ENCODE measurements at regions not wholly inside any gene's neighbourhood (a gene's known extent, or its start where the extent isn't known, plus 50 kb on each side); places are given as distances from the start of the nearest gene placed in this dataset.

DNA sequence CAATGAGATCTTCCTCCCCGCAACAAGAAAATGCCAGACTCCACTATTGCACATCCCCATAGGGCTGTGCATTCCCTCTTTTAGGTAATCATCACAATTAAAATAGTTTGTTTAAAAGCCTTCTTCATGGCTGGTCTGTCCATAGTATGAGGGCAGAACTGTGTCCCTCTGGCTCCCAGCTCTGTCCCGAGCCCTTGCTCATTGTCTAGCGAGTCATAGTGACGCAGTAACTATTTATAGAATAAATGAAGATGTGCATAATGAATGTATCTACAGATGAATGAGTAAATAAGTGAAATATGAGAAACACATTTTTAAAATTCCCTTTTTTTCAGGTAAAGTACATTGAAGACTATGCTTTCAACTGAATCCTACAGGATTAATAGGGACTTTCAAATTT lies 128.4 kb upstream of the TMC3 start:
- no peak overlapping the region for H3K4me3 Mint-ChIP-seq
- H3K9me3 Mint-ChIP-seq: peaks cover 5% of the 10 kb centered on the region
- TF ChIP-seq, protein P1, sequence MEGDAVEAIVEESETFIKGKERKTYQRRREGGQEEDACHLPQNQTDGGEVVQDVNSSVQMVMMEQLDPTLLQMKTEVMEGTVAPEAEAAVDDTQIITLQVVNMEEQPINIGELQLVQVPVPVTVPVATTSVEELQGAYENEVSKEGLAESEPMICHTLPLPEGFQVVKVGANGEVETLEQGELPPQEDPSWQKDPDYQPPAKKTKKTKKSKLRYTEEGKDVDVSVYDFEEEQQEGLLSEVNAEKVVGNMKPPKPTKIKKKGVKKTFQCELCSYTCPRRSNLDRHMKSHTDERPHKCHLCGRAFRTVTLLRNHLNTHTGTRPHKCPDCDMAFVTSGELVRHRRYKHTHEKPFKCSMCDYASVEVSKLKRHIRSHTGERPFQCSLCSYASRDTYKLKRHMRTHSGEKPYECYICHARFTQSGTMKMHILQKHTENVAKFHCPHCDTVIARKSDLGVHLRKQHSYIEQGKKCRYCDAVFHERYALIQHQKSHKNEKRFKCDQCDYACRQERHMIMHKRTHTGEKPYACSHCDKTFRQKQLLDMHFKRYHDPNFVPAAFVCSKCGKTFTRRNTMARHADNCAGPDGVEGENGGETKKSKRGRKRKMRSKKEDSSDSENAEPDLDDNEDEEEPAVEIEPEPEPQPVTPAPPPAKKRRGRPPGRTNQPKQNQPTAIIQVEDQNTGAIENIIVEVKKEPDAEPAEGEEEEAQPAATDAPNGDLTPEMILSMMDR (conservative IDR thresholded peaks at IDR 0.05): no peak
- no peaks in the 10 kb centered on the region for H3K4me1 Mint-ChIP-seq
- no peak overlapping the region for H3K27ac Mint-ChIP-seq (ENCODE audit: unreplicated experiment)
- H3K36me3 Mint-ChIP-seq (ENCODE audit: low read depth): no peaks in the 10 kb centered on the region
- no peak for DNase-seq (ENCODE audit: low read depth, low spot score)
- no peaks in the 10 kb centered on the region for H3K27me3 Mint-ChIP-seq (ENCODE audit: low read depth)

- Mint-ChIP-seq H3K27me3 (ENCODE audit: low read depth) (no peaks in the 10 kb centered on the region), H3K9me3 (peaks cover 5% of the 10 kb centered on the region), H3K27ac (ENCODE audit: unreplicated experiment) (no peak overlapping the region), H3K4me3 (no peak overlapping the region), H3K4me1 (no peaks in the 10 kb centered on the region), H3K36me3 (ENCODE audit: low read depth) (no peaks in the 10 kb centered on the region)
- TF ChIP-seq, protein P1 (conservative IDR thresholded peaks at IDR 0.05): no peak
- no peak for DNase-seq (ENCODE audit: low read depth, low spot score)
Observed at GRCh38 chr15:81500081-81500480, 126.1 kb upstream of the TMC3 start.

GRCh38 chr15:81498294-81498693 lies 124.3 kb upstream of the TMC3 start:
- Mint-ChIP-seq H3K27me3 (ENCODE audit: low read depth) (no peaks in the 10 kb centered on the region), H3K36me3 (ENCODE audit: low read depth) (no peaks in the 10 kb centered on the region), H3K27ac (ENCODE audit: unreplicated experiment) (no peak overlapping the region), H3K4me1 (no peaks in the 10 kb centered on the region), H3K4me3 (no peak overlapping the region), H3K9me3 (peaks cover 5% of the 10 kb centered on the region)
- no peak for DNase-seq (ENCODE audit: low read depth, low spot score)
- TF ChIP-seq, protein P1 (conservative IDR thresholded peaks at IDR 0.05): no peak

GRCh38 chr15:81497238-81497637 lies 123.2 kb upstream of the TMC3 start:
- no peaks in the 10 kb centered on the region for H3K36me3 Mint-ChIP-seq (ENCODE audit: low read depth)
- peaks cover 5% of the 10 kb centered on the region for H3K9me3 Mint-ChIP-seq
- no peaks in the 10 kb centered on the region for H3K4me1 Mint-ChIP-seq
- no peak overlapping the region for H3K4me3 Mint-ChIP-seq
- no peak for DNase-seq (ENCODE audit: low read depth, low spot score)
- TF ChIP-seq, protein P1 (conservative IDR thresholded peaks at IDR 0.05): no peak
- no peak overlapping the region for H3K27ac Mint-ChIP-seq (ENCODE audit: unreplicated experiment)
- no peaks in the 10 kb centered on the region for H3K27me3 Mint-ChIP-seq (ENCODE audit: low read depth)

DNA sequence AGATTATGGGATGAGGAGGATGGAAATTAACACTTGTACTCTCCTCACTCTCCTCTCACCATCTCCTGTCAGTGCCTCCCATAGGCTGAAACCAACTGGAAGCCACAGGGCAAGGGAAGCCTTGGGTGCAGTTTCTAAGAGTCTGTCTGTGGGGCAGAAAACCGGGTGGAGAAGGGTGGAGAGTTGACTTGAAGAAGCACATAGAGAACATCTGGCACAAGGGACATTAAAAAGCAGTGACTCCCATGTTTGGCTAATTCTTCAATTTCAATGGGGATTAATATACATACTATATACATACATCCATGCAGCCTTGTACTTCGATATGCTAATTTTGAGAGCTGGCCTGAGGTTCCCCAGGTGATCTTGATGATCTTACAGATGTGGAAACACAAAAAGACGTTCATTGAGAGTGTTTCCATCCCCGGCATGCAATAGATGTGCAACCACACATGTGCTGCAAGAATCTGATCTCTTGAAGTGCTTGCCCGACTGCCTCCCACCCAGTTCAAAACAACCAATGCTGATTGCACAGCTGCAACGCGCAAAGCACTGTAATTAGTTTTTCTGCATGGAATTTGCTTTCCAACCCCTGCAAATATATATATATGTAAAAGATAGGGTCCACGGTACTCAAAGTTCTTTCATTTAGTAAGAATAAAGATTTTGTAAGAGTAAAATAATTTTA lies 121.9 kb upstream of the TMC3 start:
- H3K27me3 Mint-ChIP-seq (ENCODE audit: low read depth): no peaks in the 10 kb centered on the region
- peaks cover 5% of the 10 kb centered on the region for H3K9me3 Mint-ChIP-seq
- TF ChIP-seq, protein P1 (conservative IDR thresholded peaks at IDR 0.05): no peak
- no peak for DNase-seq (ENCODE audit: low read depth, low spot score)
- H3K4me3 Mint-ChIP-seq: no peak overlapping the region
- H3K4me1 Mint-ChIP-seq: no peaks in the 10 kb centered on the region
- no peak overlapping the region for H3K27ac Mint-ChIP-seq (ENCODE audit: unreplicated experiment)
- H3K36me3 Mint-ChIP-seq (ENCODE audit: low read depth): no peaks in the 10 kb centered on the region

All from neural crest cell (in vitro differentiated cells).